ENCODE measurements at regions not wholly inside any gene's neighbourhood (a gene's known extent, or its start where the extent isn't known, plus 50 kb on each side); places are given as distances from the start of the nearest gene placed in this dataset.

- intact Hi-C loops (cut with DNase I) = no loop called here
- Histone ChIP-seq H3K27ac (no peak overlapping the region), H3K36me3 (no peaks in the 10 kb centered on the region), H3K27me3 (no peaks in the 10 kb centered on the region), H3K9me3 (no peaks in the 10 kb centered on the region), H3K4me3 (no peak overlapping the region), H3K9ac (ENCODE audit: low read depth in 2 of 2, low read length in 2 of 2) (no peak overlapping the region), H3K4me1 (no peaks in the 10 kb centered on the region)
- TF ChIP-seq CTCF (IDR thresholded peaks at IDR 0.05) = no peak
- no peak for DNase-seq
Observed at GRCh38 chr3:74469151-74469550, 145.3 kb downstream of the CNTN3 start.

GRCh38 chr3:74465715-74466410 is 148.6 kb downstream of the CNTN3 start:
- intact Hi-C loops (cut with DNase I) = no loop called here
- TF ChIP-seq CTCF (IDR thresholded peaks at IDR 0.05) = no peak
- DNase-seq = no peak
- Histone ChIP-seq H3K36me3 (no peaks in the 10 kb centered on the region), H3K4me3 (no peak overlapping the region), H3K9ac (ENCODE audit: low read depth in 2 of 2, low read length in 2 of 2) (no peak overlapping the region), H3K4me1 (no peaks in the 10 kb centered on the region), H3K27ac (no peak overlapping the region), H3K9me3 (no peaks in the 10 kb centered on the region), H3K27me3 (no peaks in the 10 kb centered on the region)

- no peak for TF ChIP-seq CTCF (IDR thresholded peaks at IDR 0.05)
- Histone ChIP-seq H3K9ac (ENCODE audit: low read depth in 2 of 2, low read length in 2 of 2) (no peak overlapping the region), H3K36me3 (no peaks in the 10 kb centered on the region), H3K4me1 (no peaks in the 10 kb centered on the region), H3K27me3 (no peaks in the 10 kb centered on the region), H3K27ac (no peak overlapping the region), H3K9me3 (no peaks in the 10 kb centered on the region), H3K4me3 (no peak overlapping the region)
- intact Hi-C loops (cut with DNase I) = no loop called here
- DNase-seq = no peak
Observed at GRCh38 chr3:74463515-74463914, 150.9 kb downstream of the CNTN3 start.

GRCh38 chr3:74456166-74456565 is 158.3 kb downstream of the CNTN3 start:
- no peak for DNase-seq
- Histone ChIP-seq H3K4me3 (no peak overlapping the region), H3K9ac (ENCODE audit: low read depth in 2 of 2, low read length in 2 of 2) (no peak overlapping the region), H3K27ac (no peak overlapping the region), H3K9me3 (no peaks in the 10 kb centered on the region), H3K27me3 (no peaks in the 10 kb centered on the region), H3K4me1 (no peaks in the 10 kb centered on the region), H3K36me3 (no peaks in the 10 kb centered on the region)
- TF ChIP-seq CTCF (IDR thresholded peaks at IDR 0.05) = no peak
- intact Hi-C loops (cut with DNase I) = no loop called here

- no peaks in the 10 kb centered on the region for H3K4me1 ChIP-seq
- no peak overlapping the region for H3K27ac ChIP-seq
- no peak overlapping the region for H3K4me3 ChIP-seq
- no peak for DNase-seq
- no peaks in the 10 kb centered on the region for H3K27me3 ChIP-seq
- no peaks in the 10 kb centered on the region for H3K36me3 ChIP-seq
- H3K9me3 ChIP-seq = no peaks in the 10 kb centered on the region
- no peak for TF ChIP-seq CTCF (IDR thresholded peaks at IDR 0.05)
- H3K9ac ChIP-seq (ENCODE audit: low read depth in 2 of 2, low read length in 2 of 2) = no peak overlapping the region
- intact Hi-C loops (cut with DNase I) = no loop called here
Observed at GRCh38 chr3:74447221-74447620, 167.2 kb downstream of the CNTN3 start.
